ENCODE measurements at regions not wholly inside any gene's neighbourhood (a gene's known extent, or its start where the extent isn't known, plus 50 kb on each side); places are given as distances from the start of the nearest gene placed in this dataset.
A peak's percentile ranks its signal among the peaks of the same experiment; 100 is the strongest.

DNA sequence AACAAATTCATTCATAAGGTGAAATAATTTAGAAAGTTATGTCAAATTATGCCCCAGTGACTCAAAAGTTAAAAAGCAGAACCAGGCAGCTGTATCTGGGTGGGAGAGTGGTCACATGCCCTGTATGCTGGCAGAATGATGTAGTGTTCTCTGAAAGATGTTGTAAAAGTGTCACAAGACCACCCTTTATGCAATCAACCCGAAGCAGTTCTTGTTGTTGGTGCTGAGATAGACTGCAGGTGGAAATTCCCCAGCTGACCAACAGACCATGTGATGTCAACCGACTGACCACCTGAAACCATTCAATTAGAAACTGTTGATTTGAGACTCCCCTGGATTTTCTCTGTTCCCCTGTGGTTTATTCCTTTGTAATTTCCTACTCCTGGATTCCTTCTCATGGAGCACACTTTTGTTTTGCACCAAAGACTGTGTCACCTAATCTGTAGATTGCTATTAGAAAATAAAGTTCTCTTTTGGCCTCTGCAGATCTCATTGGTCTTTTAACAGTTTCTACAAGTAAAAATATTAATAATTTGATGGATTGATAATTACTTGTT, 1341.3 kb upstream of the LRRTM1 start:
- no peaks in the 10 kb centered on the region for H3K9me3 ChIP-seq (ENCODE audit: low read depth)
- no peak overlapping the region for H3K27ac ChIP-seq
- no peak overlapping the region for H3K4me3 ChIP-seq
- TF ChIP-seq, protein P1, sequence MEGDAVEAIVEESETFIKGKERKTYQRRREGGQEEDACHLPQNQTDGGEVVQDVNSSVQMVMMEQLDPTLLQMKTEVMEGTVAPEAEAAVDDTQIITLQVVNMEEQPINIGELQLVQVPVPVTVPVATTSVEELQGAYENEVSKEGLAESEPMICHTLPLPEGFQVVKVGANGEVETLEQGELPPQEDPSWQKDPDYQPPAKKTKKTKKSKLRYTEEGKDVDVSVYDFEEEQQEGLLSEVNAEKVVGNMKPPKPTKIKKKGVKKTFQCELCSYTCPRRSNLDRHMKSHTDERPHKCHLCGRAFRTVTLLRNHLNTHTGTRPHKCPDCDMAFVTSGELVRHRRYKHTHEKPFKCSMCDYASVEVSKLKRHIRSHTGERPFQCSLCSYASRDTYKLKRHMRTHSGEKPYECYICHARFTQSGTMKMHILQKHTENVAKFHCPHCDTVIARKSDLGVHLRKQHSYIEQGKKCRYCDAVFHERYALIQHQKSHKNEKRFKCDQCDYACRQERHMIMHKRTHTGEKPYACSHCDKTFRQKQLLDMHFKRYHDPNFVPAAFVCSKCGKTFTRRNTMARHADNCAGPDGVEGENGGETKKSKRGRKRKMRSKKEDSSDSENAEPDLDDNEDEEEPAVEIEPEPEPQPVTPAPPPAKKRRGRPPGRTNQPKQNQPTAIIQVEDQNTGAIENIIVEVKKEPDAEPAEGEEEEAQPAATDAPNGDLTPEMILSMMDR (IDR thresholded peaks at IDR 0.05; ENCODE audit: low read depth, low read length), result no peak
- no peaks in the 10 kb centered on the region for H3K36me3 ChIP-seq
- no peaks in the 10 kb centered on the region for H3K4me1 ChIP-seq (ENCODE audit: low read depth)
- no peak for DNase-seq (ENCODE audit: low read depth in 1 of 2, low spot score in 1 of 2)
- no peaks in the 10 kb centered on the region for H3K27me3 ChIP-seq

DNA sequence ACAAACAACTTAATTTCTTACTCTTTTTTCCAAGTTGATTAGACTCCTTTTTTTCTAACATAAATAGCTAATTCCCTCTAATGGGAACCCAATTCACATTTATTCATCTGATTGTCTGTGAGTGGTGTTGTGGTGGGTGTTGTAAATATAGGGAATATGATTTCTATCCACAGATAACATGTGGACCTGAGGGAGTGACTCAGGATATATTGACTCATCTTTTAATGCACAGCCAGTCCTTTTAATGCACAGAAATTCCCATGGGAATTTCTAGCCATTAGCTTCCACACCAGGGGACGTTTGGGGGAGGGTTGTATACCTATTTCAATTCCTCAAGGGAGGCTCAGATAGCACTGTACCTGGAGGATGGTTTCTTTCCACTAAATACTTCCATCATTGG, 1339.6 kb upstream of the LRRTM1 start:
- TF ChIP-seq, protein P1 (IDR thresholded peaks at IDR 0.05; ENCODE audit: low read depth, low read length), result no peak

DNA sequence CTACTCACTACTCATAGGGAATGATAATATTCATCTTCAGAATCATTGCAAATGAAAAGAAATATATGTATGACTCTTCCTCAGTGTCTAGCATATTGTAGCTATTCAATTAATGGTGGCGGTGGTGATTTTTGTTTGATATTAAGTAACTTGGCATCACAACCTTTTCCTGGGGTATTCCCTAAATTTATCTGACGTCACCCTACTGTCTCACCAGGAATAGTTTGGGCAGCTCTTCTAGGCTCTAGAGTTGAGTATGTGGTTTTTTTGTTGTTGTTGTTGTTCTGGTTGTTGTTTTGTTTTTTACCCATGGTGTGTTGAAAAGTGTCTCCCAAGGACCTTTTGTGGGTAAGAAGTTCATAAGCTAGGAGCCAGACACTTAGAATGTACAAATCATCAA, 1320.3 kb upstream of the LRRTM1 start:
- TF ChIP-seq, protein P1 (IDR thresholded peaks at IDR 0.05; ENCODE audit: low read depth, low read length), result no peak
- Histone ChIP-seq H3K4me1 (ENCODE audit: low read depth) (no peaks in the 10 kb centered on the region), H3K27ac (no peak overlapping the region), H3K4me3 (no peak overlapping the region), H3K9me3 (ENCODE audit: low read depth) (no peaks in the 10 kb centered on the region), H3K27me3 (no peaks in the 10 kb centered on the region), H3K36me3 (no peaks in the 10 kb centered on the region)
- DNase-seq (ENCODE audit: low read depth in 1 of 2, low spot score in 1 of 2), result no peak

More for the DNA sequence above, 1339.6 kb upstream of the LRRTM1 start:
- no peaks in the 10 kb centered on the region for H3K27me3 ChIP-seq
- no peaks in the 10 kb centered on the region for H3K4me1 ChIP-seq (ENCODE audit: low read depth)
- no peak overlapping the region for H3K4me3 ChIP-seq
- DNase-seq (ENCODE audit: low read depth in 1 of 2, low spot score in 1 of 2), result no peak
- H3K27ac ChIP-seq, result no peak overlapping the region
- H3K9me3 ChIP-seq (ENCODE audit: low read depth), result no peaks in the 10 kb centered on the region
- no peaks in the 10 kb centered on the region for H3K36me3 ChIP-seq

DNA sequence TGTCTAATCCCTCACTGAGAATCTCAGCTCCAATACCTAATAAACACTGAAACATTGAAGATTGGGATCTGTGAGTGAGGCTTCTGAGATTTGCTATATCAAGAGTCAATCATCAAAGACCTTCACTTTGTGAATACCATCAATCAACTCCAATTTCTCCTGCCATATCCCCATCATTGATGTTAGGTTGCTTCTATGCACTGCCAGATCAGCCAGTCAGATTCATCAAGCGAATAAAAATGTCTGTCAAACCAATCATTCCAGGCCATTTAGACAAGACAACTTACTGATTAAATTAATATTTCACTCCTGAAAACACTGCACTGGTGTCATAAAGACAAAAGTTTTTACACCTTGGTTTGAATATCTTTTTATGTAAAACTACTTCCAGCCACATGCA, 1295.5 kb upstream of the LRRTM1 start:
- Histone ChIP-seq H3K9me3 (ENCODE audit: low read depth) (no peaks in the 10 kb centered on the region), H3K27me3 (no peaks in the 10 kb centered on the region), H3K36me3 (no peaks in the 10 kb centered on the region), H3K4me3 (no peak overlapping the region), H3K4me1 (ENCODE audit: low read depth) (peaks cover 5% of the 10 kb centered on the region), H3K27ac (no peak overlapping the region)
- no peak for DNase-seq (ENCODE audit: low read depth in 1 of 2, low spot score in 1 of 2)
- TF ChIP-seq, protein P1 (IDR thresholded peaks at IDR 0.05; ENCODE audit: low read depth, low read length), result no peak

DNA sequence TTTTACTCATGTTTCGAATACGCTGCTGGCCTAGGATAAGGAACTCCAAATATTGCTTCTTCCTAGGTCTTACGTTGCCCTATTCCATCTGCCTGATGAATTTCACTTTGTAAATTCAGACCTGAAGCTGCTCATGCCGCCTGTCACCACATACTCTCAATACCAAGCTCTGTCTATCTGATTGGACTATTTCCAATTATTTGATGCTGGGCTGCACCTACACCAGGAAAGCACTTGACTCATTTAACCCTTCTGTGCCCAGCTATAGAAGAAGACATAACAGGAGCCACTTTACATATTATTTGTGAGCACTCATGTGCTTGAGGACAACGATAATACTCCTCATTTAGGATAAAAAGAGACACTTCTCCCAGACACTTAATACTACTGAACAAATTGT, 1293.9 kb upstream of the LRRTM1 start:
- H3K4me3 ChIP-seq, result no peak overlapping the region
- TF ChIP-seq, protein P1 (IDR thresholded peaks at IDR 0.05; ENCODE audit: low read depth, low read length), result no peak

More for the DNA sequence above, 1293.9 kb upstream of the LRRTM1 start:
- H3K4me1 ChIP-seq (ENCODE audit: low read depth), result peaks cover 5% of the 10 kb centered on the region
- no peaks in the 10 kb centered on the region for H3K27me3 ChIP-seq
- DNase-seq (ENCODE audit: low read depth in 1 of 2, low spot score in 1 of 2), result peak in 1 of 2 donors; percentile 74
- H3K36me3 ChIP-seq, result no peaks in the 10 kb centered on the region
- H3K9me3 ChIP-seq (ENCODE audit: low read depth), result no peaks in the 10 kb centered on the region
- no peak overlapping the region for H3K27ac ChIP-seq

Measured in cardiac muscle cell (in vitro differentiated cells and primary cell).